ENCODE measurements at regions not wholly inside any gene's neighbourhood (a gene's known extent, or its start where the extent isn't known, plus 50 kb on each side); places are given as distances from the start of the nearest gene placed in this dataset.

- TF ChIP-seq CTCF (IDR thresholded peaks at IDR 0.05), result no peak
- no peaks in the 10 kb centered on the region for H3K27me3 Mint-ChIP-seq (ENCODE audit: low read depth)
- no peaks in the 10 kb centered on the region for H3K36me3 Mint-ChIP-seq (ENCODE audit: low read depth)
- H3K9me3 Mint-ChIP-seq (ENCODE audit: low read depth), result no peaks in the 10 kb centered on the region
- no peak for DNase-seq (ENCODE audit: low spot score)
- no peak overlapping the region for H3K4me3 Mint-ChIP-seq (ENCODE audit: unreplicated experiment)
- no peaks in the 10 kb centered on the region for H3K4me1 Mint-ChIP-seq (ENCODE audit: low read depth)
- no peak overlapping the region for H3K27ac Mint-ChIP-seq (ENCODE audit: unreplicated experiment)
These were observed 373.7 kb downstream of the DOK5 start for GRCh38 chr20:54848984-54849538.

GRCh38 chr20:54848262-54848661 lies 372.9 kb downstream of the DOK5 start:
- no peaks in the 10 kb centered on the region for H3K9me3 Mint-ChIP-seq (ENCODE audit: low read depth)
- no peaks in the 10 kb centered on the region for H3K4me1 Mint-ChIP-seq (ENCODE audit: low read depth)
- H3K27me3 Mint-ChIP-seq (ENCODE audit: low read depth), result no peaks in the 10 kb centered on the region
- no peak overlapping the region for H3K4me3 Mint-ChIP-seq (ENCODE audit: unreplicated experiment)
- DNase-seq (ENCODE audit: low spot score), result no peak
- TF ChIP-seq CTCF (IDR thresholded peaks at IDR 0.05), result no peak
- no peak overlapping the region for H3K27ac Mint-ChIP-seq (ENCODE audit: unreplicated experiment)
- no peaks in the 10 kb centered on the region for H3K36me3 Mint-ChIP-seq (ENCODE audit: low read depth)

GRCh38 chr20:54846948-54847347 lies 371.6 kb downstream of the DOK5 start:
- Mint-ChIP-seq H3K9me3 (ENCODE audit: low read depth) (no peaks in the 10 kb centered on the region), H3K4me3 (ENCODE audit: unreplicated experiment) (no peak overlapping the region), H3K27me3 (ENCODE audit: low read depth) (no peaks in the 10 kb centered on the region), H3K4me1 (ENCODE audit: low read depth) (no peaks in the 10 kb centered on the region), H3K27ac (ENCODE audit: unreplicated experiment) (no peak overlapping the region), H3K36me3 (ENCODE audit: low read depth) (no peaks in the 10 kb centered on the region)
- TF ChIP-seq CTCF (IDR thresholded peaks at IDR 0.05), result no peak
- no peak for DNase-seq (ENCODE audit: low spot score)

- Mint-ChIP-seq H3K4me1 (ENCODE audit: low read depth) (no peaks in the 10 kb centered on the region), H3K4me3 (ENCODE audit: unreplicated experiment) (no peak overlapping the region), H3K27ac (ENCODE audit: unreplicated experiment) (no peak overlapping the region), H3K27me3 (ENCODE audit: low read depth) (peaks cover 6% of the 10 kb centered on the region), H3K9me3 (ENCODE audit: low read depth) (no peaks in the 10 kb centered on the region), H3K36me3 (ENCODE audit: low read depth) (no peaks in the 10 kb centered on the region)
- TF ChIP-seq CTCF (IDR thresholded peaks at IDR 0.05), result no peak
- DNase-seq (ENCODE audit: low spot score), result no peak
These were observed 369.0 kb downstream of the DOK5 start for GRCh38 chr20:54844346-54844745.

GRCh38 chr20:54843865-54844264 lies 368.5 kb downstream of the DOK5 start:
- no peak for TF ChIP-seq CTCF (IDR thresholded peaks at IDR 0.05)
- Mint-ChIP-seq H3K4me3 (ENCODE audit: unreplicated experiment) (no peak overlapping the region), H3K36me3 (ENCODE audit: low read depth) (no peaks in the 10 kb centered on the region), H3K9me3 (ENCODE audit: low read depth) (no peaks in the 10 kb centered on the region), H3K4me1 (ENCODE audit: low read depth) (no peaks in the 10 kb centered on the region), H3K27me3 (ENCODE audit: low read depth) (peaks cover 6% of the 10 kb centered on the region), H3K27ac (ENCODE audit: unreplicated experiment) (no peak overlapping the region)
- no peak for DNase-seq (ENCODE audit: low spot score)

Data from chondrocyte (in vitro differentiated cells).